Inferior parietal cortex (tissue), 1 donor: ENCODE measurements at regions not wholly inside any gene's neighbourhood (a gene's known extent, or its start where the extent isn't known, plus 50 kb on each side); places are given as distances from the start of the nearest gene placed in this dataset.

ENCODE experiments used
- DNase-seq: peaks from one replicate; pipeline ENCODE4 v3.0.0-alpha.2; 2016; ENCODE audit errors: extremely low spot score

- DNase-seq, result no peak
Measured at GRCh38 chr1:11413986-11414391, 65.0 kb upstream of the DISP3 start.

- peak; percentile 30 for DNase-seq
Measured at GRCh38 chr1:11414926-11415538, 63.9 kb upstream of the DISP3 start.

GRCh38 chr1:11417162-11417561, 61.8 kb upstream of the DISP3 start:
- DNase-seq, result no peak

GRCh38 chr1:11418056-11418455, 60.9 kb upstream of the DISP3 start:
- no peak for DNase-seq

GRCh38 chr1:11421443-11421842, 57.5 kb upstream of the DISP3 start:
- no peak for DNase-seq

- no peak for DNase-seq
Measured at GRCh38 chr1:11422686-11423085, 56.3 kb upstream of the DISP3 start.

- no peak for DNase-seq
Measured at GRCh38 chr1:11426617-11427016, 52.3 kb upstream of the DISP3 start.

GRCh38 chr1:11428789-11429188, 50.2 kb upstream of the DISP3 start:
- no peak for DNase-seq
